ENCODE measurements at regions not wholly inside any gene's neighbourhood (a gene's known extent, or its start where the extent isn't known, plus 50 kb on each side); places are given as distances from the start of the nearest gene placed in this dataset.

GRCh38 chr1:187252923-187253322 lies 424.2 kb downstream of the PLA2G4A start:
- Histone ChIP-seq H3K79me2 (ENCODE audit: insufficient read depth, low read depth, low read length) (no peaks in the 10 kb centered on the region), H3K27ac (ENCODE audit: low read depth, low read length, poor library complexity, severe bottlenecking) (no peak overlapping the region), H3K9me3 (ENCODE audit: low read length) (no peaks in the 10 kb centered on the region), H4K20me1 (ENCODE audit: insufficient read depth, low read length) (0 out of 2 replicates have a peak, but pooled peaks cover 3% of the 10 kb centered on the region), H3K4me3 (ENCODE audit: low read depth, low read length, poor library complexity, severe bottlenecking) (no peak overlapping the region), H3K4me2 (ENCODE audit: low read length) (no peak overlapping the region), H3K36me3 (ENCODE audit: insufficient read depth, low read length) (no peaks in the 10 kb centered on the region), H2AFZ (ENCODE audit: low read length) (no peak overlapping the region), H3K9me2 (ENCODE audit: insufficient read depth, low read length) (no peaks in the 10 kb centered on the region), H3K4me1 (ENCODE audit: insufficient read depth, low read length, poor library complexity, severe bottlenecking) (no peaks in the 10 kb centered on the region)
- intact Hi-C loops (cut with micrococcal nuclease; ENCODE audit: unreplicated experiment), result no loop called here
- BruUV-seq (replicated peaks), result no TSS peak
- no peak for TF ChIP-seq EZH2phosphoT487 (IDR thresholded peaks at IDR 0.05; ENCODE audit: borderline replicate concordance, low read depth, low read length)
- TF ChIP-seq CTCF (conservative IDR thresholded peaks at IDR 0.05; ENCODE audit: low read length), result no peak
- DNase-seq (ENCODE audit: low spot score), result no peak
- POLR2A ChIA-PET, result no interaction called here
- CTCF ChIA-PET (ENCODE audit: unreplicated experiment), result no interaction called here

- POLR2A ChIA-PET, result no interaction called here
- no peaks in the 10 kb centered on the region for H3K9me3 ChIP-seq (ENCODE audit: low read length)
- no peak overlapping the region for H3K27ac ChIP-seq (ENCODE audit: low read depth, low read length, poor library complexity, severe bottlenecking)
- H3K36me3 ChIP-seq (ENCODE audit: insufficient read depth, low read length), result no peaks in the 10 kb centered on the region
- H3K79me2 ChIP-seq (ENCODE audit: insufficient read depth, low read depth, low read length), result no peaks in the 10 kb centered on the region
- H3K9me2 ChIP-seq (ENCODE audit: insufficient read depth, low read length), result no peaks in the 10 kb centered on the region
- no peaks in the 10 kb centered on the region for H3K4me1 ChIP-seq (ENCODE audit: insufficient read depth, low read length, poor library complexity, severe bottlenecking)
- CTCF ChIA-PET (ENCODE audit: unreplicated experiment), result no interaction called here
- 0 out of 2 replicates have a peak, but pooled peaks cover 3% of the 10 kb centered on the region for H4K20me1 ChIP-seq (ENCODE audit: insufficient read depth, low read length)
- TF ChIP-seq EZH2phosphoT487 (IDR thresholded peaks at IDR 0.05; ENCODE audit: borderline replicate concordance, low read depth, low read length), result no peak
- TF ChIP-seq CTCF (conservative IDR thresholded peaks at IDR 0.05; ENCODE audit: low read length), result no peak
- intact Hi-C loops (cut with micrococcal nuclease; ENCODE audit: unreplicated experiment), result no loop called here
- no peak overlapping the region for H2AFZ ChIP-seq (ENCODE audit: low read length)
- no peak overlapping the region for H3K4me3 ChIP-seq (ENCODE audit: low read depth, low read length, poor library complexity, severe bottlenecking)
- BruUV-seq (replicated peaks), result no TSS peak
- no peak overlapping the region for H3K4me2 ChIP-seq (ENCODE audit: low read length)
- no peak for DNase-seq (ENCODE audit: low spot score)
Measured at GRCh38 chr1:187257476-187257875, 428.7 kb downstream of the PLA2G4A start.

- no peaks in the 10 kb centered on the region for H3K36me3 ChIP-seq (ENCODE audit: insufficient read depth, low read length)
- no peak overlapping the region for H3K27ac ChIP-seq (ENCODE audit: low read depth, low read length, poor library complexity, severe bottlenecking)
- ChIA-PET POLR2A (no interaction called here), CTCF (ENCODE audit: unreplicated experiment) (no interaction called here)
- no TSS peak for BruUV-seq (replicated peaks)
- TF ChIP-seq CTCF (conservative IDR thresholded peaks at IDR 0.05; ENCODE audit: low read length) (no peak), EZH2phosphoT487 (IDR thresholded peaks at IDR 0.05; ENCODE audit: borderline replicate concordance, low read depth, low read length) (no peak)
- no peaks in the 10 kb centered on the region for H4K20me1 ChIP-seq (ENCODE audit: insufficient read depth, low read length)
- no peaks in the 10 kb centered on the region for H3K4me1 ChIP-seq (ENCODE audit: insufficient read depth, low read length, poor library complexity, severe bottlenecking)
- no peak overlapping the region for H2AFZ ChIP-seq (ENCODE audit: low read length)
- DNase-seq (ENCODE audit: low spot score), result no peak
- H3K4me2 ChIP-seq (ENCODE audit: low read length), result no peak overlapping the region
- no peaks in the 10 kb centered on the region for H3K79me2 ChIP-seq (ENCODE audit: insufficient read depth, low read depth, low read length)
- intact Hi-C loops (cut with micrococcal nuclease; ENCODE audit: unreplicated experiment), result loop anchor here (10.0 kb wide), 1 partner anchor 207 kb away; no protein-coding TSS in a partner anchor
- no peaks in the 10 kb centered on the region for H3K9me2 ChIP-seq (ENCODE audit: insufficient read depth, low read length)
- H3K9me3 ChIP-seq (ENCODE audit: low read length), result no peaks in the 10 kb centered on the region
- H3K4me3 ChIP-seq (ENCODE audit: low read depth, low read length, poor library complexity, severe bottlenecking), result no peak overlapping the region
Measured at GRCh38 chr1:187261637-187262036, 432.9 kb downstream of the PLA2G4A start.

Data from OCI-LY7 (cell line).